Neural cell (in vitro differentiated cells): ENCODE measurements at regions not wholly inside any gene's neighbourhood (a gene's known extent, or its start where the extent isn't known, plus 50 kb on each side); places are given as distances from the start of the nearest gene placed in this dataset.

Source experiments
- CTCF ChIP-seq: fragments of 450-650 bp; IDR thresholded peaks from 2 replicates; pipeline ENCODE4 v1.5.1; 2014; ENCODE audit warnings: antibody characterized with exemption, mild to moderate bottlenecking, moderate library complexity; ENCODE audit not compliant: poor library complexity, severe bottlenecking
- EP300 ChIP-seq: fragments of 450-650 bp; conservative IDR thresholded peaks from 2 replicates; pipeline ENCODE4 v1.6.1; 2014; ENCODE audit warnings: antibody characterized with exemption, mild to moderate bottlenecking, moderate library complexity; ENCODE audit not compliant: poor library complexity, severe bottlenecking
- EZH2 ChIP-seq: fragments of 200-600, 300-800 bp; shearing (Covaris generic), sonication (generic); IDR thresholded peaks from 2 replicates; pipeline ENCODE4 v1.6.1; 2014; ENCODE audit warnings: antibody characterized with exemption, low read length, borderline replicate concordance, mild to moderate bottlenecking; ENCODE audit not compliant: insufficient read depth, poor library complexity, severe bottlenecking
- POLR2AphosphoS5 ChIP-seq: IDR thresholded peaks from 2 replicates; pipeline ENCODE4 v1.6.1; 2012
- RAD21 ChIP-seq: fragments of 450-650 bp; conservative IDR thresholded peaks from 2 replicates; pipeline ENCODE4 v1.6.1; 2014; ENCODE audit warnings: antibody characterized with exemption, mild to moderate bottlenecking, moderate library complexity
- SMC3 ChIP-seq: fragments of 450-650 bp; conservative IDR thresholded peaks from 2 replicates; pipeline ENCODE4 v1.6.1; 2014; ENCODE audit warnings: antibody characterized with exemption, mild to moderate bottlenecking, moderate library complexity; ENCODE audit not compliant: poor library complexity

DNA sequence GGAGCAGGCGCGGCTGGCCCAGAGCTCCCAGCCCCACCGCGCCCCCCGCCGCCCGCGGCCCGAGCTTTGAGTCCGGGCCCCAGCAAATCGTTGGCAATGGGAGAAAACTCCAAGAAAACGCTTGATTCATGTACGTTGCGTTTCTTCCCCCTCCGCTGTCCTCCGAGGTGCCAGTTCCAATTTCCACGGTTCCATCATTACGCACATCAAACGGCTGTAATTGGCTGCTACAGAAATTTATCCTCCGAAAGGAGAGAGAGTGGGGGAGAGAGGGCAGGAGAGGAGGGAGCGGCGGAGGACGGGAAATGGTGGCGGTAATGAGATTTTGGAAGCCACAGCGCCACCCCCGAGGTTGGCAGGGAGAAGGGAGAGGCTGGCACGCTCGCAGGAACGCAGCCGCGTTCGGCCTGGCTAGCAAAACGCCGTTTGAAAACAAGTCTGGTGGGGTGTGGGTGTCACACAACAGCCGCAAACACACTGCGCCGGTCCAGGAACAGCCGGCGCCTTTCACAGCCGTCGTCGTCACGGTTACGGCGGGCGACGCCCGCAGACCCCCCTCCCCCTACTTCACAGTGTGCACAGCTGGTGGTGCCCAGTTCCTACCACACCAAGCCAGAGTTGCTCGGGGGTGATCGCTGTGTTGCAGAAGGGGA, 57.5 kb downstream of the UNCX start:
- no peak for TF ChIP-seq EZH2
- peak; percentile 30 for TF ChIP-seq CTCF
- peak; percentile 7 for TF ChIP-seq RAD21
- no peak for TF ChIP-seq POLR2AphosphoS5
- no peak for TF ChIP-seq EP300
- no peak for TF ChIP-seq SMC3
